Kidney capillary endothelial cell (primary cell): ENCODE measurements at regions not wholly inside any gene's neighbourhood (a gene's known extent, or its start where the extent isn't known, plus 50 kb on each side); places are given as distances from the start of the nearest gene placed in this dataset.
"Not testable (repeated sequence)": the region's sequence is repeated elsewhere in the genome, so short reads cannot be mapped to it uniquely, and the experiment has no call there.

ENCODE experiments used
- DNase-seq: peaks from one replicate; pipeline ENCODE4 v3.0.0-alpha.2; 2018; ENCODE audit warnings: low spot score

GRCh38 chr2:144010096-144010836 lies 509.7 kb downstream of the ZEB2 start:
- no peak for DNase-seq

DNA sequence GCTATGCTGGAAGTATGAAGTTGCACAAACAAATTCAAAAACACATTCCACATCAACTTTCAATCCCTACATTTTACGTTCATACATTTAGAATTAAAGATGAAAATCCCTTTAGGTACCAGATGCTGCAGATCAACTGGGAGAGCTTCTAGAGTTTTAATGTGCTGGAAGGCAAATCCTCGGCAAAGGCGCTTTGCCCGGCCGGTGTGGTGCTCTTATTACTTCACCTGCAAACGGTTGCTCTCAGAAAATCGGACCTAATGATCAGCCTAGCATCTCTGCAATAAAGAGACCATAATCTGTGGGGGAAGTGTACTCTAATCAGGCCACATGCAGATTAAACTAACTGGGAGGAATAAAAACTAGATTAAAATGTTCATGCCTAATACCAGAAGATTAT lies 513.8 kb downstream of the ZEB2 start:
- no peak for DNase-seq

DNA sequence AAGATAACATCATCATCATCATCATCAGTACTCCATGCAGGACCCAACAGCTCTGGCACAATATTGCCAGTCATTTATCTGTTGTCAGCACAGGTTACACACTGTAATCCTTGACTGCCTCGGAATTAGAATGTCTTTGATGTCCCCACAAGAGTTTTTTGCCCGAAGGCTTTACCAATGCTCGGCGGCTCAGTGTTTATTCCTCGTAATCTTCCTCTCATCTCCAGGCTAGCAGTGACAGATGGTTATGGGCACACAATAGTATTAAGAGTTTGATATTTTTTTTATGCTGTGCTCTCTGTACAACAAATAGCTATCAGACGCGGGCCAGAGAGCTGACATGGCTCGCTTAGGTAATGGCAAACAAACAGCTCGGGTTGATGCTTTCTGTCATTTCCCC lies 515.2 kb downstream of the ZEB2 start:
- no peak for DNase-seq

GRCh38 chr2:144003460-144004075 lies 516.4 kb downstream of the ZEB2 start:
- no peak for DNase-seq

GRCh38 chr2:143996974-143997373 lies 522.9 kb downstream of the ZEB2 start:
- DNase-seq, result no peak

- no peak for DNase-seq
Observed at GRCh38 chr2:143994961-143995360, 525.0 kb downstream of the ZEB2 start.

DNA sequence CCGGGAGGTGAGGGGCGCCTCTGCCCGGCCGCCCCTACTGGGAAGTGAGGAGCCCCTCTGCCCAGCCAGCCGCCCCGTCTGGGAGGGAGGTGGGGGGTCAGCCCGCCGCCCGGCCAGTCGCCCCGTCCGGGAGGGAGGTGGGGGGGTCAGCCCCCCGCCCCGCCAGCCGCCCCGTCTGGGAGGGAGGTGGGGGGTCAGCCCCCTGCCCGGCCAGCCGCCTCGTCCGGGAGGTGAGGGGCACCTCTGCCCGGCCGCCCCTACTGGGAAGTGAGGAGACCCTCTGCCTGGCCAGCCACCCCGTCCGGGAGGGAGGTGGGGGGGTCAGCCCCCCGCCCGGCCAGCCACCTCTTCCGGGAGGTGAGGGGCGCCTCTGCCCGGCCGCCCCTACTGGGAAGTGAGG lies 528.3 kb downstream of the ZEB2 start:
- DNase-seq, result not testable (repeated sequence)

DNA sequence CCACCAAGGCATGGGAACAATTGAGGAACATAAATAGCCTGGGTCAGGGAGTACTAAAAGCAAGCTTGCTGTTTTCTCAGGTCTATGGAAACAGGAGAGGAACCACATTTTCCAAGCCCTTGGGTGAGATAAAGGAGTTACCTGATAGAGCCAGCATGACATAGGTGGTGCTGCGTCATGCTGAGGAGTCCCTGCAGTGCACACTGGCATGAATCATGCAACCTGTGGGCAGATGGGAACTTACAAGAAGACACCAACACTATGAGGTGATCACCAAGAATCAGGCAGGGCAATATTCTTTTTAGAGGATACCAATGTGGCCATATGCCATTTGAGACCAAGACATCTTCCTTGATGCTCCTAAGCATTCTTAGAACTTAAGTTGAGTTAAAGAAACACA lies 531.8 kb downstream of the ZEB2 start:
- no peak for DNase-seq

GRCh38 chr2:143981428-143981827 lies 538.5 kb downstream of the ZEB2 start:
- DNase-seq, result no peak

GRCh38 chr2:143977356-143977755 lies 542.6 kb downstream of the ZEB2 start:
- no peak for DNase-seq

DNA sequence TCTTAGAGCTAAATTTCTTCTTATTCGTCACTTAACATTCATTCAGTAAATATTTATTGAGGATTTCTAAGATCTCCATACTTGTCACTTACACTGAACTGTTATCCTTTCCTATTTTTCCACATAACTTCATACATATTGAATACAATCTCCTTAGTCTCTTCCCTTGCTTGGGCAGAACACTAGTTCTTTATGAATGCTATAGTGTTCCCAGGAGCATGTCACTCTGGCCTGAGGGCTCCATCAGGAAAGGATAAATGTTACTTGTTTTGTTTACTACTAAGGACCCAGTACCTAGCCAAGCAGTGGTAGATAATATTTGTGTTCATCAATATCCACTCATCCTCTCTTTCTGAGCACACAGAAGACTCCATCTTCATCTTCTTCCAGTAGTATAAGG lies 544.7 kb downstream of the ZEB2 start:
- DNase-seq, result no peak

GRCh38 chr2:143974262-143974661 lies 545.7 kb downstream of the ZEB2 start:
- no peak for DNase-seq

DNA sequence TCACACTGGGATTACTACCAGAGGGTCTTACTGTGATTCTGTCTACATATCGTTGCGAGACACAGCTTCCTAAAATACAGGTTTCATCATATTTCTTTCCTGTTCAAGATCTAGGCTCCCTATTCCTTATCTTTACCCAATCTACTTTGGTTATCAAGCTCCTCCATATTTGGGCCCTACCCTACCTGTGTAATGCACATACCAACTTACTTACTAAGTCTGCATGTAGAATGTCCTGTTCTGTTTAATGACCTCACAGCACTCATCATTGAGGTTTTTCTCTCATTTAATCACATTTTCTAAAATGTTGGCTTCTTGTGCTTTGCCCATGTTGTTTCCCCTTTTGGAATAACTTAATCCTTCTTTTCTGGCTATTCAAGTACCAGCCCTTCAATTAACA lies 551.1 kb downstream of the ZEB2 start:
- DNase-seq, result no peak

- no peak for DNase-seq
Observed at GRCh38 chr2:143968360-143968759, 551.6 kb downstream of the ZEB2 start.

DNA sequence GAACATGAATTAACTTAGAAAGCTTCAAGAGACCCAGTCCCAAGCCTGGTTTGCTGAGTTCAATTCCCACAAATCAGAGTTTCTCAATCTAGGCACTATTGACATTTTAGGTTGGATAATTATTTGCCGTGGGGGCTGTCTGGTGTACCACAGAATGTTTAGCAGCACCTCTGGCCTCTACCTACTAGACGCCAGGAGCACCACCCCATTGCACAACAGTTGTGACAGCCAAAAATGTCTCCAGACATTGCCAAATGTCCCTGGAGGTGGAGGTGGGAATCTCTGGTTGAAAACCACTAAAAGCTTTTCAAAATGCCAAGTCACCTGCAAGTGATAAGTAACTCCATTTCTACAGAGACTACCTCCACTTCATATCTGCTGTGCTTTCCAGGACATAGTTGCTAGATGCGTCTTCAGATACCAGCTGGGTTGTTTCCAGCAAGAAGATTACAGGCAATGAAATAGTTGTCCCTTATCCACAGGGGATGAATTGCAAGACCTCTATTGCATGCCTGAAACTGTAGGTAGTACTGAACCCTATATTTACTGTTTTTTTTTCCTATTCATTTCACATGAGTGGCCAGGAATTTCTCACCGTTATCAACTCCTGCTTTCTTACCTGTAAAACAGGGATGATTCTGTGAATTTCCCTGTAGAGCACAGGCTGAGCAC lies 554.3 kb downstream of the ZEB2 start:
- no peak for DNase-seq

GRCh38 chr2:143964891-143965290 lies 555.0 kb downstream of the ZEB2 start:
- no peak for DNase-seq

DNA sequence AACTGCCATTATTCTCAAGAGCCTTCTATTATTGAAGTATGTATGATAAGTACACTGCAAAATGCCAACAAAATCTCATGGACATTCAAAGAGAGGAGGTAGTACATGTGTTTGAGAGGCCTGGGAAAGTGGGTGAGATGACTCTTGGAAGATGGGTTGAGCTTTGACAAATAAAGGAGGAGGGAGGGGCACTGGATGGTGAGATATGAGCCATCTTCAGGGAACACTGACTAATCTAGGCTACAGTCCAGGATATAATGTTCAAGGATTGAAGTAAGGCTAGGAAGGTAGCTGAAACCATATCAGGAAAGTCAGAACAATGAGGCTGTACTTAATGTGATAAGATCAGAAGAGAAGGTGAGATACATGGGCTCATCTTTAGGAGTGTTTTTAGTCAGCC lies 559.7 kb downstream of the ZEB2 start:
- no peak for DNase-seq

DNA sequence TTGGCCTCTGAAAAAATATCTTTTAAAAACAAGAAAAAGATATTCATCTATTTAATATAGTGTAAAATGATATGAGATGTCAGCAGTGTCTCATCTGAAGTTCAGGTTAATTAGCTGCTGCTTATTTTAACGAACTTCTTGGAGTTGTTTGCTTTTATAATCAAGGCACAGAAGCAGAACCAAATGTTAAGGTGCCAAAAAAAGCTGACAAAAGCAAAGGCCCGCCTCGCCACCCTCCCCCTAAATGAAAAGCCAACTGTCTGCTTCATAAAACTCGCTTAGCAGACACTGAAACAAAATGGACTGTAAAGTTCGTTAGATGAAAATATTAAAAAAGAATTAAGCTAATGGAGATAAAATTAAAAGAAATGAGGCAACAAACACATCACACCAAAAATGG lies 562.6 kb downstream of the ZEB2 start:
- no peak for DNase-seq

DNA sequence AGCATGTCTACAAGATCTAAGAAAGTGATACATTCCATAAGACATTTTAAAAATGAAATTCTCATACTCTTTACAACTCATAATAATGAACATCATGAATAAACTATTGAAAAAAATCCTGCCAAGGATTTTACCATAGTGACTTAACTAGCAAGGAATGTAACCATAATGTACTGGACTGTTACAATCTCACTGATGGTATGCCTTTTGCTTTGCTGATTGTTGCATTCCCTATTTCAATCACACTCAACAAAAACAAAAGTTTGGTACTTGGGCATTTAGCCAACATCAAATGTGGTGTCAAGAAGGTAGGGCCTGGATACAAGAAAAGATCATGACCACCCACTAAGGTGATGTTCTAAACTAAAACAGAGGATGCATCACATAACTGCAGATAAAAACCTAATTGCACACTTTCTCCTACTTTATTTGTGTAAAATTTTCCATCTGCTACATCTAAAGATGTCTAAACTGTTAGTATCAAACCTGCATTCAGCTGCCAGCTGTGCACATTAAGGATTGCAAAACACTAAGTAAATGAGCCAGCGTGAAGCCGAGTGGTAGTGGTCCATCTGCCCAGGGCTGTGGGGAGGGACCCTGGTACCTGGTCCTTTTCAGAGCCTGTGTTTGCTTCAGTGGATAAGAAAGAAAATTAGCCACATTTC lies 564.4 kb downstream of the ZEB2 start:
- no peak for DNase-seq

DNA sequence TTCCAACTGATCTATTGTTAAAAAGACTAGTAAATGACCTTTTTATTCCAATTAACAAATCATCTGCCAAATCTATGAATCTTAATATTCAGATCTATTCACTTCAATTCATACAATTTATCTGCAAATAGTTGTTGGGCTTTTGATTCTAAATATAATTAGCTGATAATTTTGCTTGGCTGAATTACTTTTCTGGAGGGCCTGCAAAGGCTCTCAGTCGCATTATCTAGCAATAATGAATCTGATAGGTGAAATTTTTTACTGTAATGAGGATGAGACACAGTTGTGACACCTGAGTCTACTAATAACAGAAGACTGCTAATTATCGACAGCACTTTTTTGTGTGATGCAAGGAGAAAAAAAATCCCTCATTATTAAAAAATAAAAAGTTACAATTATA lies 565.1 kb downstream of the ZEB2 start:
- DNase-seq, result no peak

DNA sequence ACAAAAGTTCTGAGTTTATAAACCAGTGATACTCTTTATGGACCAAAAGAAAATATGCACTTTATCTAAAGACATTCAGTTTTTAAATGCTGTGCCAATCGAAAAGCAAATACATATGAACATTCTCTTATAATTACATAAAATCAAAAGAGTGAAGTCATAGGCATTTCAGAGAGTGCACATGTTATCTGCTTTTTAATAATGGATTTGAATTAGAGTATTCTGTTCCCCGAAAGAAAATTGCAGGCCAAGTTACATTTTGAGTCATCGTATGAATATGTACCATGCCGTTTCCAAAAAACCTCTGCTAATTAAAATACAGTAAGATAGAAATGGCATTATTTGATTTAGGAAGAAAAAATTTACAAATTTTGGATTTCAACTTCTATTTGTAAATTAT lies 565.7 kb downstream of the ZEB2 start:
- DNase-seq, result no peak

- no peak for DNase-seq
Observed at GRCh38 chr2:143953451-143954030, 566.4 kb downstream of the ZEB2 start.

DNA sequence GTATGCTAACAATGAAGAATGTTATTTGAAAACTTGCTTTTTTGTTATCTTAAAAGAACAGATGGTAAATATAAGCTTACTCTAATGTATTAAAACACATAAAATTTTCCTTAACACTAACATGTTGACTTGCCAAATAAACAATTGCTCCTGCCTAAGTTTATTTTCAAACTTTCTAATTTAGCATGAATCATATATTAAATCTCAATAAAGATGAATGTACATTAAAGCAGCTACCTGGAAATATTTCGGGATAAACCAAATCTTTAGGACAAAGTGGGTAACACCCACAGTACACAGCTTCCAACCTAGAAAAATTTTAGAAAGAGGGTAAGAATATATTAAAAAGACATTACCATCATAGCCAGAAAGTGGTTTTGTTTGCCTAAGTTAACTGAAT lies 567.4 kb downstream of the ZEB2 start:
- no peak for DNase-seq
